Left renal cortex interstitium (tissue), 4 donors: ENCODE measurements at regions not wholly inside any gene's neighbourhood (a gene's known extent, or its start where the extent isn't known, plus 50 kb on each side); places are given as distances from the start of the nearest gene placed in this dataset.

ENCODE experiments used
- DNase-seq, 4 donors: peaks; one replicate each; pipeline ENCODE4 v3.0.0-alpha.2; 2013; ENCODE audit warnings: low read depth in 4 of 4, low spot score in 2 of 4, missing footprints in 1 of 4

- no peak for DNase-seq
Observed at GRCh38 chr5:2946315-2946714, 194.8 kb upstream of the IRX2 start.

GRCh38 chr5:2936413-2936812 lies 184.9 kb upstream of the IRX2 start:
- no peak for DNase-seq

GRCh38 chr5:2929779-2930178 lies 178.3 kb upstream of the IRX2 start:
- no peak for DNase-seq

- DNase-seq = no peak
Observed at GRCh38 chr5:2921651-2922050, 170.2 kb upstream of the IRX2 start.

- DNase-seq = no peak
Observed at GRCh38 chr5:2921176-2921575, 169.7 kb upstream of the IRX2 start.

- DNase-seq = no peak
Observed at GRCh38 chr5:2920312-2920711, 168.8 kb upstream of the IRX2 start.

GRCh38 chr5:2919310-2920018 lies 168.0 kb upstream of the IRX2 start:
- DNase-seq = no peak

GRCh38 chr5:2917524-2917923 lies 166.0 kb upstream of the IRX2 start:
- no peak for DNase-seq

GRCh38 chr5:2917093-2917492 lies 165.6 kb upstream of the IRX2 start:
- DNase-seq = no peak

GRCh38 chr5:2916076-2916682 lies 164.7 kb upstream of the IRX2 start:
- no peak for DNase-seq

GRCh38 chr5:2914981-2915484 lies 163.6 kb upstream of the IRX2 start:
- no peak for DNase-seq

- DNase-seq = no peak
Observed at GRCh38 chr5:2914022-2914661, 162.7 kb upstream of the IRX2 start.

- DNase-seq = no peak
Observed at GRCh38 chr5:2913281-2913680, 161.8 kb upstream of the IRX2 start.

- DNase-seq = no peak
Observed at GRCh38 chr5:2912741-2913140, 161.3 kb upstream of the IRX2 start.

GRCh38 chr5:2910401-2911175 lies 159.1 kb upstream of the IRX2 start:
- no peak for DNase-seq

GRCh38 chr5:2909035-2909434 lies 157.6 kb upstream of the IRX2 start:
- DNase-seq = no peak

- no peak for DNase-seq
Observed at GRCh38 chr5:2908086-2908485, 156.6 kb upstream of the IRX2 start.

GRCh38 chr5:2906302-2907090 lies 155.0 kb upstream of the IRX2 start:
- no peak for DNase-seq

GRCh38 chr5:2905741-2906140 lies 154.3 kb upstream of the IRX2 start:
- DNase-seq = no peak

- DNase-seq = no peak
Observed at GRCh38 chr5:2904956-2905355, 153.5 kb upstream of the IRX2 start.
